WTC11 (cell line): ENCODE measurements at regions not wholly inside any gene's neighbourhood (a gene's known extent, or its start where the extent isn't known, plus 50 kb on each side); places are given as distances from the start of the nearest gene placed in this dataset.

Experiments used
- ATAC-seq: fragments of 200-7000 bp; cut with Tn5 transposase; 2 replicates; pipeline ENCODE4 v1.10.0; 2021; ENCODE audit warnings: mild to moderate bottlenecking, moderate library complexity
- CTCF ChIA-PET: fragments of 300-600 bp; sonication (Branson Sonifier 250); formaldehyde crosslinking; loops from one replicate; lab custom pipeline; 2021; ENCODE audit warnings: antibody characterized with exemption; lab: Charles Lee
- POLR2A ChIA-PET: fragments of 350-600 bp; sonication (Branson Sonifier 250); formaldehyde crosslinking; loops from one replicate; lab custom pipeline; 2021; ENCODE audit warnings: antibody characterized with exemption; lab: Charles Lee
- DNase-seq: peaks from one replicate; pipeline ENCODE4 v3.0.0; 2021; ENCODE audit warnings: low spot score
- H3K27ac Mint-ChIP-seq: 2 replicates; pipeline ENCODE4 v1.8.0; 2021; ENCODE audit warnings: mixed read lengths
- H3K27me3 Mint-ChIP-seq: 2 replicates; pipeline ENCODE4 v1.8.0; 2021; ENCODE audit warnings: low read depth, mild to moderate bottlenecking, moderate library complexity, mixed read lengths
- H3K36me3 Mint-ChIP-seq: 2 replicates; pipeline ENCODE4 v1.8.0; 2021; ENCODE audit warnings: mixed read lengths
- H3K4me1 Mint-ChIP-seq: 2 replicates; pipeline ENCODE4 v1.8.0; 2022; ENCODE audit warnings: mixed read lengths
- H3K4me3 Mint-ChIP-seq: 2 replicates; pipeline ENCODE4 v1.8.0; 2021; ENCODE audit warnings: mild to moderate bottlenecking, moderate library complexity, mixed read lengths
- H3K9me3 Mint-ChIP-seq: 2 replicates; pipeline ENCODE4 v1.8.0; 2021; ENCODE audit warnings: mixed read lengths
- ETV6 ChIP-seq: sonication (generic); formaldehyde crosslinking; IDR thresholded peaks from 2 replicates; pipeline ENCODE4 v1.8.1; 2022; ENCODE audit warnings: mild to moderate bottlenecking, missing genetic modification reagents
- GABPB1 ChIP-seq: sonication (generic); formaldehyde crosslinking; IDR thresholded peaks from 2 replicates; pipeline ENCODE4 v1.8.1; 2023; ENCODE audit warnings: mild to moderate bottlenecking, missing genetic modification reagents
- NR1H2 ChIP-seq: sonication (generic); formaldehyde crosslinking; IDR thresholded peaks from 2 replicates; pipeline ENCODE4 v1.9.0; 2021; ENCODE audit warnings: mild to moderate bottlenecking, moderate library complexity, missing genetic modification reagents
- RORB ChIP-seq: fragments of 250-450 bp; sonication (Bioruptor Pico); IDR thresholded peaks from 2 replicates; pipeline ENCODE4 v1.9.0; 2021; ENCODE audit warnings: mild to moderate bottlenecking
- SP1 ChIP-seq: sonication (generic); formaldehyde crosslinking; conservative IDR thresholded peaks from 2 replicates; pipeline ENCODE4 v1.8.1; 2022; ENCODE audit warnings: missing genetic modification reagents
- TEAD4 ChIP-seq: sonication (generic); formaldehyde crosslinking; IDR thresholded peaks from 2 replicates; pipeline ENCODE4 v1.8.0; 2022; ENCODE audit warnings: mild to moderate bottlenecking, missing genetic modification reagents
- ZNF121 ChIP-seq: sonication (generic); formaldehyde crosslinking; IDR thresholded peaks from 2 replicates; pipeline ENCODE4 v1.8.0; 2023; ENCODE audit warnings: missing genetic modification reagents
- ZNF396 ChIP-seq: fragments of 250-450 bp; sonication (Bioruptor Pico); IDR thresholded peaks from 2 replicates; pipeline ENCODE4 v1.8.0; 2021; ENCODE audit warnings: mild to moderate bottlenecking, moderate library complexity, borderline replicate concordance
- ZNF423 ChIP-seq: fragments of 250-450 bp; sonication (Bioruptor Pico); IDR thresholded peaks from 2 replicates; pipeline ENCODE4 v2.1.2; 2022; ENCODE audit warnings: mild to moderate bottlenecking, moderate library complexity
- ZNF671 ChIP-seq: fragments of 250-450 bp; sonication (Bioruptor Pico); IDR thresholded peaks from 2 replicates; pipeline ENCODE4 v1.8.0; 2021; ENCODE audit warnings: mild to moderate bottlenecking
- TF ChIP-seq, protein P1 (sequence below): sonication (generic); formaldehyde crosslinking; IDR thresholded peaks from 2 replicates; pipeline ENCODE4 v1.8.1; 2022; ENCODE audit warnings: mild to moderate bottlenecking, missing genetic modification reagents, moderate library complexity, borderline replicate concordance
- TF ChIP-seq, protein P2 (sequence below): fragments of 250-450 bp; sonication (Bioruptor Pico); IDR thresholded peaks from 2 replicates; pipeline ENCODE4 v1.9.0; 2021; ENCODE audit warnings: mild to moderate bottlenecking, borderline replicate concordance
- TF ChIP-seq, protein P3 (sequence below): fragments of 250-450 bp; sonication (Bioruptor Pico); IDR thresholded peaks from 2 replicates; pipeline ENCODE4 v1.8.0; 2021; ENCODE audit warnings: mild to moderate bottlenecking
- TF ChIP-seq, protein P4 (sequence below): sonication (generic); formaldehyde crosslinking; IDR thresholded peaks from 2 replicates; pipeline ENCODE4 v1.8.0; 2023; ENCODE audit warnings: mild to moderate bottlenecking, missing genetic modification reagents

DNA sequence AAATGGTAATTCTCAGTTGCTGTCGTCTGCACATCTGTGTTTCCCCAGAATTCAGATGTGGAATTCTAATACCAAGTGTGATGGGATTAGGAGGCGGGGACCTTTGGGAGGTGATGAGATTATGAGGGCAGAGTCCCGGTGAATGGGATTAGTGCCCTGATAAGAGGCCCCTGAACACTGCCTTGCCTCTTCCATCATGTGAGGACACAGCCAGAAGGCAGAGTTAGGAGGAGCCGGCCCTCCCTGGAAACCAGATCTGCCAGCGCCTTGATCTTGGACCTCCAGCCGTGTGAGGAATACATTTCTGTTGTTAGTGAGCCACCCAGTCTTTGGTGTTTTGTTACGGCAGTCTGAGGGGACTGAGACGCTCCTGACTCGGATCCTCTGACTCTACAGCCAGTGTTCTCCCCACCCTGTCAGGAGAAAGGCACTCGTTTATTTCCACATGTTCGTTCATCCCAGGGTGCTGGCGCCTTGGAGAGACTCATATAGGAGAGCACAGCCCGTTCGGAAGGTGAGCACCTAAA lies 395.0 kb downstream of the ZNF516 start:
- DNase-seq (no peak), ATAC-seq (peak; percentile 65)
- Mint-ChIP-seq H3K27ac (no peak overlapping the region), H3K27me3 (no peaks in the 10 kb centered on the region), H3K4me1 (peaks cover 8% of the 10 kb centered on the region), H3K9me3 (peaks cover 34% of the 10 kb centered on the region), H3K4me3 (no peak overlapping the region), H3K36me3 (peaks cover 4% of the 10 kb centered on the region)
- ChIA-PET CTCF (no interaction called here), POLR2A (no interaction called here)
- TF ChIP-seq ZNF671 (no peak), SP1 (CRISPR knock-in tag) (no peak), ZNF423 (CRISPR knock-in tag) (no peak), NR1H2 (CRISPR knock-in tag) (no peak), RORB (CRISPR knock-in tag) (no peak), TEAD4 (CRISPR knock-in tag) (no peak), ZNF396 (CRISPR knock-in tag) (no peak), ZNF121 (CRISPR knock-in tag) (no peak)
- TF ChIP-seq, protein P1, sequence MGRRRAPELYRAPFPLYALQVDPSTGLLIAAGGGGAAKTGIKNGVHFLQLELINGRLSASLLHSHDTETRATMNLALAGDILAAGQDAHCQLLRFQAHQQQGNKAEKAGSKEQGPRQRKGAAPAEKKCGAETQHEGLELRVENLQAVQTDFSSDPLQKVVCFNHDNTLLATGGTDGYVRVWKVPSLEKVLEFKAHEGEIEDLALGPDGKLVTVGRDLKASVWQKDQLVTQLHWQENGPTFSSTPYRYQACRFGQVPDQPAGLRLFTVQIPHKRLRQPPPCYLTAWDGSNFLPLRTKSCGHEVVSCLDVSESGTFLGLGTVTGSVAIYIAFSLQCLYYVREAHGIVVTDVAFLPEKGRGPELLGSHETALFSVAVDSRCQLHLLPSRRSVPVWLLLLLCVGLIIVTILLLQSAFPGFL = no peak
- TF ChIP-seq, protein P2, sequence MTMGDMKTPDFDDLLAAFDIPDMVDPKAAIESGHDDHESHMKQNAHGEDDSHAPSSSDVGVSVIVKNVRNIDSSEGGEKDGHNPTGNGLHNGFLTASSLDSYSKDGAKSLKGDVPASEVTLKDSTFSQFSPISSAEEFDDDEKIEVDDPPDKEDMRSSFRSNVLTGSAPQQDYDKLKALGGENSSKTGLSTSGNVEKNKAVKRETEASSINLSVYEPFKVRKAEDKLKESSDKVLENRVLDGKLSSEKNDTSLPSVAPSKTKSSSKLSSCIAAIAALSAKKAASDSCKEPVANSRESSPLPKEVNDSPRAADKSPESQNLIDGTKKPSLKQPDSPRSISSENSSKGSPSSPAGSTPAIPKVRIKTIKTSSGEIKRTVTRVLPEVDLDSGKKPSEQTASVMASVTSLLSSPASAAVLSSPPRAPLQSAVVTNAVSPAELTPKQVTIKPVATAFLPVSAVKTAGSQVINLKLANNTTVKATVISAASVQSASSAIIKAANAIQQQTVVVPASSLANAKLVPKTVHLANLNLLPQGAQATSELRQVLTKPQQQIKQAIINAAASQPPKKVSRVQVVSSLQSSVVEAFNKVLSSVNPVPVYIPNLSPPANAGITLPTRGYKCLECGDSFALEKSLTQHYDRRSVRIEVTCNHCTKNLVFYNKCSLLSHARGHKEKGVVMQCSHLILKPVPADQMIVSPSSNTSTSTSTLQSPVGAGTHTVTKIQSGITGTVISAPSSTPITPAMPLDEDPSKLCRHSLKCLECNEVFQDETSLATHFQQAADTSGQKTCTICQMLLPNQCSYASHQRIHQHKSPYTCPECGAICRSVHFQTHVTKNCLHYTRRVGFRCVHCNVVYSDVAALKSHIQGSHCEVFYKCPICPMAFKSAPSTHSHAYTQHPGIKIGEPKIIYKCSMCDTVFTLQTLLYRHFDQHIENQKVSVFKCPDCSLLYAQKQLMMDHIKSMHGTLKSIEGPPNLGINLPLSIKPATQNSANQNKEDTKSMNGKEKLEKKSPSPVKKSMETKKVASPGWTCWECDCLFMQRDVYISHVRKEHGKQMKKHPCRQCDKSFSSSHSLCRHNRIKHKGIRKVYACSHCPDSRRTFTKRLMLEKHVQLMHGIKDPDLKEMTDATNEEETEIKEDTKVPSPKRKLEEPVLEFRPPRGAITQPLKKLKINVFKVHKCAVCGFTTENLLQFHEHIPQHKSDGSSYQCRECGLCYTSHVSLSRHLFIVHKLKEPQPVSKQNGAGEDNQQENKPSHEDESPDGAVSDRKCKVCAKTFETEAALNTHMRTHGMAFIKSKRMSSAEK = no peak
- TF ChIP-seq, protein P3, sequence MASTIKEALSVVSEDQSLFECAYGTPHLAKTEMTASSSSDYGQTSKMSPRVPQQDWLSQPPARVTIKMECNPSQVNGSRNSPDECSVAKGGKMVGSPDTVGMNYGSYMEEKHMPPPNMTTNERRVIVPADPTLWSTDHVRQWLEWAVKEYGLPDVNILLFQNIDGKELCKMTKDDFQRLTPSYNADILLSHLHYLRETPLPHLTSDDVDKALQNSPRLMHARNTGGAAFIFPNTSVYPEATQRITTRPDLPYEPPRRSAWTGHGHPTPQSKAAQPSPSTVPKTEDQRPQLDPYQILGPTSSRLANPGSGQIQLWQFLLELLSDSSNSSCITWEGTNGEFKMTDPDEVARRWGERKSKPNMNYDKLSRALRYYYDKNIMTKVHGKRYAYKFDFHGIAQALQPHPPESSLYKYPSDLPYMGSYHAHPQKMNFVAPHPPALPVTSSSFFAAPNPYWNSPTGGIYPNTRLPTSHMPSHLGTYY (CRISPR knock-in tag) = no peak
- TF ChIP-seq, protein P4, sequence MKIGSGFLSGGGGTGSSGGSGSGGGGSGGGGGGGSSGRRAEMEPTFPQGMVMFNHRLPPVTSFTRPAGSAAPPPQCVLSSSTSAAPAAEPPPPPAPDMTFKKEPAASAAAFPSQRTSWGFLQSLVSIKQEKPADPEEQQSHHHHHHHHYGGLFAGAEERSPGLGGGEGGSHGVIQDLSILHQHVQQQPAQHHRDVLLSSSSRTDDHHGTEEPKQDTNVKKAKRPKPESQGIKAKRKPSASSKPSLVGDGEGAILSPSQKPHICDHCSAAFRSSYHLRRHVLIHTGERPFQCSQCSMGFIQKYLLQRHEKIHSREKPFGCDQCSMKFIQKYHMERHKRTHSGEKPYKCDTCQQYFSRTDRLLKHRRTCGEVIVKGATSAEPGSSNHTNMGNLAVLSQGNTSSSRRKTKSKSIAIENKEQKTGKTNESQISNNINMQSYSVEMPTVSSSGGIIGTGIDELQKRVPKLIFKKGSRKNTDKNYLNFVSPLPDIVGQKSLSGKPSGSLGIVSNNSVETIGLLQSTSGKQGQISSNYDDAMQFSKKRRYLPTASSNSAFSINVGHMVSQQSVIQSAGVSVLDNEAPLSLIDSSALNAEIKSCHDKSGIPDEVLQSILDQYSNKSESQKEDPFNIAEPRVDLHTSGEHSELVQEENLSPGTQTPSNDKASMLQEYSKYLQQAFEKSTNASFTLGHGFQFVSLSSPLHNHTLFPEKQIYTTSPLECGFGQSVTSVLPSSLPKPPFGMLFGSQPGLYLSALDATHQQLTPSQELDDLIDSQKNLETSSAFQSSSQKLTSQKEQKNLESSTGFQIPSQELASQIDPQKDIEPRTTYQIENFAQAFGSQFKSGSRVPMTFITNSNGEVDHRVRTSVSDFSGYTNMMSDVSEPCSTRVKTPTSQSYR = no peak
- TF ChIP-seq, all 79 proteins: peak for 0

DNA sequence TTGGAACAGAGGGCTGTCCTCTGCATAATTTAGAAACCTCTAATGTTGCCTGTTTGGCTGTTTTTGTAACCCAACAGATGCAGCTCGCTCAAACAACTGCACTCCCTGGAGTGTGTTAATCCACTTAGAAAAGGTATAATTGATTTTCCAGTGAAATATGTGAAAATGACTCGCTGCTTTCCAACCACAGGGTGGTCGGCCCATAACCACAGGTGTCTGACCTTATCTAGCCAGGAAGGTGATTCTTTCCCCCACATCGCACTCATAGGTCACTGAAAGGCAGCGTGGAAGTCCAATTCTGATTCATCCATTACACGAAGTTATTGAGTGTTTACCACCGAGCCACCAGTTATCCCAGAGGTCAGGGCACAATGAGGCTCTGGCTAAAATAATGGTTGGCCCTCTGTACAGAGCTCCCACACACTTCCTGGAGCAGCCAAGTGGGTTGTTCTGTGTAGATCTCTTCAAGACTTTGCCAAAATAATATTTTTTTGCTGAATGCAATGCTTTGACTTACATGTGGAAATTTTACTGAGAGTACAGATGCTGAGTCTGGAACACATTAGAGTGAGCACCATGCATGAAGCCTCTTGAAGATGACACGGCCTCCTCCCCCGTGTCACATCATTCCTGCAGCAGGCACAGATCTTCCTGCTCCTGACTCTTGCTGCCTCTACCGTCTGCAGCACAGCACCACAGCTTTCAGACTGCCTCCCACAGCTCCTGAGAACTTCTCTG lies 396.2 kb downstream of the ZNF516 start:
- H3K4me3 Mint-ChIP-seq = no peak overlapping the region
- H3K4me1 Mint-ChIP-seq = peaks cover 8% of the 10 kb centered on the region
- CTCF ChIA-PET = no interaction called here
- H3K9me3 Mint-ChIP-seq = peaks cover 34% of the 10 kb centered on the region
- POLR2A ChIA-PET = no interaction called here
- H3K36me3 Mint-ChIP-seq = peaks cover 15% of the 10 kb centered on the region
- TF ChIP-seq ETV6 (CRISPR knock-in tag) (no peak), GABPB1 (CRISPR knock-in tag) (no peak)
- TF ChIP-seq, all 79 proteins: peak for 0
- Mint-ChIP-seq H3K27me3 (no peaks in the 10 kb centered on the region), H3K27ac (no peak overlapping the region)
- ATAC-seq = no peak; the same call in 1 of the 2 replicates
- DNase-seq = no peak
